GM19035 (cell line): ENCODE measurements at regions not wholly inside any gene's neighbourhood (a gene's known extent, or its start where the extent isn't known, plus 50 kb on each side); places are given as distances from the start of the nearest gene placed in this dataset.

Source experiments
- ATAC-seq: cut with Tn5 transposase; IDR thresholded peaks from one replicate; pipeline ENCODE4 v1.9.1; 2021; ENCODE audit not compliant: unreplicated experiment

DNA sequence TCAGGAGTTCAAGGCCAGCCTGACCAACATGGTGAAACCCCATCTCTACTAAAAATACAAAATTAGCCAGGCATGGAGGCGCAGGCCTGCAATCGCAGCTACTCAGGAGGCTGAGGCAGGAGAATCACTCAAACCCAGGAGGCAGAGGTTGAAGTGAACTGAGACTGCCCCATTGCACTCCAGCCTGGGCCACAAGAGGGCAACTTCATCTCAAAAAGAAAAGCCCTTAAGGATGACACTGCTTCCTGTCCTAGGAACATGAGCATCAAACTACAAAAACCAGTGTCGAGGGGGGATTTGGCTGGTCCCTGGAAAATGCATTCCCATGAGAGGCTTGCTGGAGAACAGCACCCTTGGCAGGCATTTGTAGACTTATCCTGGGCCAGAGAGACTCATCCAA is 449.5 kb upstream of the PSMD7 start:
- ATAC-seq: no peak

DNA sequence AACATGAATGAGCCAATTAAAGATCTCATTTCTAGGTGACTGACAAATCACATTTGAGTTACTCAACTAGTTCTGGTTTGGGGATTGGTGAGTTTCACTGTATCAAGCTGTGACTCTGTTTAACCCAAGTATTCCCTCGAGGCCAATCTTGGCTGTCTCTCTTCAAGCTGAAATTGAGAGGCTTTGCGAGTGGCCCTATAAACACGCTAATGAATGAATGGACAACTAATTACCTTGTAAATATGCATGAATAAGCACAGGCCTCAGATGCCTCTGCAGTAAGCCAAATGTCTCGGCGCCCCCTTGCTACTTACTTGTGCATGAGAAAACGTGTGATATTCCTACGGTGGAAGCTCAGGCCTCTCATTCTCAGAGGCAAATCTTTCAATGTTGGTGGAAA is 450.3 kb upstream of the PSMD7 start:
- no peak for ATAC-seq

DNA sequence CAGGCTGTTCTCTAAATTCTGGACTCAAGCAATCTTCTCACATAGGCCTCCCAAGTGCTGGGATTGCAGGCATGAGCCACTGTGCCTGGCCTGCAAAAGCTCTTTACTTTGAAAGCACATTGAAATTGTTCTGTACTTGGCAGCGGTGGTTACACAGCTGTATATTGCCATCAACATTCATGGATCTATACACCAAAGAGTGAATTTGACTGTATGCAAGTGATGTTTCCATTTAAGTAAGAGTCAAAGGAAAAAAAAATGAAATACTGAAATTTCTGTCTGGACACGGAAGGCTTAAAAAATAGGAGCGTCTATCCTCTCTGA is 450.6 kb upstream of the PSMD7 start:
- no peak for ATAC-seq

DNA sequence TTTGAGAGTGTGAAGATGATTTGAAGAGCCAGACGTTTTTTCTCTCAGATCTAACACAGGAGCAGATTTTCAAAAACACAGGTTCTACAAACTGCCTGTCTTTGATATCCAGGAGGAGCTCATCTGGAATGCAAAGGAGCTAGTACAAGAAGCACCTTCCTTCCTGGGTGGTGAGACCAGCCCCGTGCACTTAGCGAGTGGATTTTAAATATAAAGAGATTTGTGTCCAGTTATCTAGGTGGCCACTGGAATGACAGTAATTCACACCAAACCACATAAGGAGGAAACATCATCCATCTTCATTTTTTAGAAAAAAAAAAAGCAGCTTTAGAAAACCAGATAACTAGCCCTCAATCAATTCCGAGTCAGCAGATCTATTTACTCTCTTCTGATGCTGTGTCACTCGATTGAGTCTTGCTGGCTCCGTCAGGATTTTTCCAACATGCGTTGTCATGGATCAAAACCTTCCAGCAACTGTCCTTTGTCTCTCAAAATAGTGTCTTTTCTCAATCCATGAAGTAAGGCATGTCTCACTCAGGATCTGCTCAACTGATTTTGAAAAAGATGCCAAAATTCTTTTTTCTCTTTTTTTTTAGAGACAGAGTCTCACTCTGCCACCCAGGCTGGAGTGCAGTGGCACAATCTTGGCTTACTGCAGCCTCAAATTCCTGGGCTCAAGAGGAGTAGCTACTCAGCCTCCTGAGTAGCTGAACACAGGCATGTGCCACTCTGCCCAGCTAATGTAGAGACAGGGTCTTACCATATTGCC is 451.2 kb upstream of the PSMD7 start:
- ATAC-seq: no peak

DNA sequence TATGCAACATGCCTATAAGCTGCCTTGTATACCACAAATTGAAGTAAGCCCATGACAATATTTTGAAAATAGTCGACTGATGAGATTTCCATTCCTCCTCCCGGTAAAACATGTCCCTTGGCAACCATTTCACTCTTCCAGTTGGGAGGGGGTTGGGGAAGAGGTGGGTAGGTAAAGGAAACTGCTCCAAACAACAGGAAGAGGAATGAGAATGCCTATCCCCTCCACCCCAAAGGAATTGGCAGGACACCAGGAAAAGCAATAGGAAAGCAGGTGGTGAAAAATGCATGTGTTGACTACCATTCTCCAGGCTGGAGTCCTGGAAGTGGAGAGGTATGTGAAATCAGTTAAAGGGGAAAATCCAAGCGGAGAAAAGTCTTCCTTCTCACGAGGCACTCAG is 455.9 kb upstream of the PSMD7 start:
- no peak for ATAC-seq

DNA sequence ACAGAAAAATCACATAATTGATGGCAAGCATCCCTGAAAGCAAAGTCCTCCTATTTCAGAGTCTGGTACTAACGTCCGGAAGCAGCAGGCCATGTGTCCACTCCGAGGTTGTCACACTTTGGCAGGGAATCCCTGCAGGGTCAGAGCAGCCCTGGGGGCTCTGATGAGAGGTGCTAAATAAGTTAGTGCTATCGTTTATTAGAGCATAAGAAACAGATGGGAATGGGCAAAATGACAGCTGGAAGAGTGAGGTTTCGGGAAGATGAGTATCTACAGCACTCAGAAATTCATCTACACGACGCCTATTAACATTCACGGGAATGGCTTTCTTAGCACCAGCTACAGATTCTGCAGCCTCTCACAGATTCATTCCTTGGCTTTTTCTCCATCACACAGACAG is 465.4 kb upstream of the PSMD7 start:
- ATAC-seq: no peak

DNA sequence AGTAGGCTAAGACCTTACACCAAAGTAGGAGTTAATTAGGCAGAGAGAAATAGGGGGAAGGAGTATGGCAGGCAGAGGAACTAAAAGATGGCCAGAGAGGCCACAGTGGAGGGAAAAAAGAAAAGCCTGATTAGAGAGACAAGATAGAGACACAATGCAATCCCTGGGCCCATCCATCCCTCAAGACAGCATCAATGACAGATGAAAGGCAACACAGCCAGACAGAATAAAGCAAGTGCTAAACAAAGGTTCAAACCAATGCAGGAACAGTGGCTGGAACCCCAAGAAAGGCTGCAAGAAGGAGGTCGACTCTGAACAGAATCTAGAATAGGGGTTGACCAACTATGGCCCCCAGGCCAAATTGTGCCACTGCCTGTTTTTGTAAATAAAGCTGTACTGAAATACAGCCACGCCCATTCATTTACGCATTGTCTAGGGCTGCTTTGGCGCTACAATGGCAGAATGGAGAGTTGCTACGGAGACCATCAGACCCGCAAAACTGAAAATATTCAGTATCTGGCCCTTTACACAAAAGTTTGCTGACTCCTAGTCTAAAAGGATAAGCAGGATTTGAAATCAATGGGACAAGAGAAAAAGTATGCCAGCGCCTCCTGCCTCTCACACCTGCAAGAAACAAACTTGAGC is 473.3 kb upstream of the PSMD7 start:
- no peak for ATAC-seq

DNA sequence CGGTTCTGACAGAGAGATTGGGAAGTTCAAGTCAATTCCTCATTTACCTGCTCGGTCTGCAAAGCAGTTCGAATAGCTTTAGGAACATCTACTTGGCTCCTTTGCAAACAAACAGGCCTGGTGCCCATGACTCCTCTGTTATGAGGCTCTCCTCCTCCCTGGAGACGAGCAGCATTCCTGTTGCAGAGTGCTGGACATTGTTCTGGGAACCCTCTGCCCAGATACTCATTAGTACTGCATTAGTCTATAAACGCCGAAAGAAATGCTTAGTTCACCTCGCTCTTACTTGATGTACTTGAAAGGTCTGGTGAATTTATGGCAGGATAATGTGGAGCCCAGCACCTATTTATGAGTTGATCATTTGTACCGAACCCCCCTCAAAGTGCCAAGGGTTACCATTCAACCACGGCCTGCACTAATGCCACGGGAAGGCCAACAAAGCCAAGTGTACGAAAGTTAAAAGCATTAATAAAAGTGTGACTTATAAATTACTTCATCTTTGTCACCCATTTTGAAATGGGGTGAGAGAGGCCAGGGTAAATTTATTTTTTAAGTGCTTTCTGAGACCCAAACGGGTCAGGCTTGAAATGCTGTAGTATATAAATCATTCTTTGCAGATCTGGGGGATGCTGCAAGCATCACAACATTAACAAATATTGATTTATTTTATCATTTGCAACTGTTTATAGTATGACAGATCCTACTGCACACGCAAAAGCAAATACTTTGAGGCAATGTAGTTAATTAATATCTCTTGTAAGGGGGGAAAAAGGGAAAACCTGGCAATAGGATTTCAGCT is 478.9 kb upstream of the PSMD7 start:
- no peak for ATAC-seq

DNA sequence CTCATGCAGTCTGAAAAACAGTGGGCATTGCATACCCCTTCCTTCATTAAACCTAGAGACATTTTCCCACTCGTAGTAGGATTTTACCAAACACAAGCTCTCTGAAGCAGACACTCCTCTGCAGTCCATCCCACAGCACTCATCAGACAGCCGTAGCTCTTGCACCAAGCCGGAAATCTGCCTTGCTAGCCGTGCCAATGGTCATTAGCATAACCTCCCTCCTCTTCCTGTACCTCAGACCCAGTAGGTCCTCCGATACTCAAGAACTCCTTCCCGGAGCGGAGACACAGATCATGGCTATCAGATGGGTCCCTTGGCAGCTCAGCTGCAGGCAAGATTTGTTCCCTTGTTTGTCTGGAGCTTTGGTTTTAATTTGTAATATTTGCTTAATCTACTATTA is 483.1 kb upstream of the PSMD7 start:
- no peak for ATAC-seq

DNA sequence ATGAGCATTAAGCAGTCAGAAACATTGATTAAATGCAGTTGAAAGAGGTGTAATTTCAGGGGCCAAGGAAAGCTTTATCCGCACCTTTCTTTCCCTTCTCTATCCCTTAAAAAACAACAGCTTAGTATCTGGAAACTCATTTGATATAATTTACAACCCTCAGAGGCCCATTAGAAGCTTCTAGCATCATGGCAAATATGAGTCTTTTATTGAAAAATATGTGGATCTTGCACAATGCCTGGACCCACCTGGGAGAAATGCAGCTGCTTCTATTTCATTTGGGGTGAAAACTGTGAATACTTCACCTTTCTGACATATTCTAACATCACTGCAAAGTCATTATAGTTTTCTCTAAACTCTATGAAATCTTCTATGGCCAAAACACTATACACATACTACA is 492.2 kb upstream of the PSMD7 start:
- no peak for ATAC-seq

DNA sequence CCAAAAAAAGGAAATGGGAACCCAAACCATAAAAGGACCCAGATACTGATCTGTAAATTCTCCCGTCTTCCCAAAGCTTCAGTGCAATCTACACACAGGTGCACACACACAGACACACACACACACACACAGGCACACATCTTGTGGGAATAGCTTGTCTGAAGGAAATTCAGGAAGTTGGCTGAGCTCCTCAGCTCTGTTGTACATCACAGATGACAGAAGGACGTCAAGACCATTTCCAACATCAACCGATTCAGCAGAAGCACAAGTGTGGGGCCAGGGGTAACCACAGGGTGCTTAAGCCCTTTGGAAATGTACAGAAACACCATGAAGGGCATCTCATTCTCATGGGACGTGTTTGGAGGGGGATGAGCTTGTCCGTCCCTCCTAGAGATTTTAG is 498.1 kb upstream of the PSMD7 start:
- ATAC-seq: no peak

DNA sequence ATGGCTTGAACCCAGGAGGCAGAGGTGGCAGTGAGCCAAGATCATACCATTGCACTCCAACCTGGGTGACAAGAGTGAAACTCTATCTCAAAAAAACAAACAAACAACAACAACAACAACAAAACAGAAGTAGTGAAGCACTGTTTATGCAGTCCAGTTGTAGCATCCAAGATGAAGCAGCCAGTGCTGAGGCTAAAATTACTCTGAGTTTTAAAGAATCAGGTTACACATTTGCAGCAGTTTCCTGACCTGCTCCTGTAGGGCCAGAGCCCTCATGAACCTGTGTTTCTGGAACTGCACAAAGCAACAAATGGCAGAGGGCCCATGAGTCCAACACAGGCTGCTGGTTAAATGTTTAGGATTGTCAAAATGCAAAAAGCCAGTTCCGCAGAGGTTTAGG is 499.5 kb upstream of the PSMD7 start:
- no peak for ATAC-seq

DNA sequence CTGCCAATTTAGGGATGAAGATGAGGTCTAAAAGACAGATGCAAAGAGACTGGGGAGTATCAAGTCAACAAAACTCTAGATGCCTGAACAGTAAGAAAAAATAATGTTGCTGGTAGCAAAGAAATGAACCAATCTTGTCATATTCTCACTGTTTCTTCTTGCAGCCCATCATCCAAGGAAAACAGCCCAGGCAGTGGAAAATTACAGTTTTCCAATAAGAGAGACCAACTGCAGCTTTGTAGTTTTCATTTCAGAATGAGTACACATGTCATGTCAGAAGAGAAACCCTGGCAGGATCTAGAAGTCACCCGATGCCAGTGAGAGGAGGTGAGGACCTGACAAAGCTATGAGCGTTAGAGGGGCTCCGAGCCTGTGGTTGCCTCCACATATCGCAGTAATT is 500.4 kb upstream of the PSMD7 start:
- no peak for ATAC-seq

DNA sequence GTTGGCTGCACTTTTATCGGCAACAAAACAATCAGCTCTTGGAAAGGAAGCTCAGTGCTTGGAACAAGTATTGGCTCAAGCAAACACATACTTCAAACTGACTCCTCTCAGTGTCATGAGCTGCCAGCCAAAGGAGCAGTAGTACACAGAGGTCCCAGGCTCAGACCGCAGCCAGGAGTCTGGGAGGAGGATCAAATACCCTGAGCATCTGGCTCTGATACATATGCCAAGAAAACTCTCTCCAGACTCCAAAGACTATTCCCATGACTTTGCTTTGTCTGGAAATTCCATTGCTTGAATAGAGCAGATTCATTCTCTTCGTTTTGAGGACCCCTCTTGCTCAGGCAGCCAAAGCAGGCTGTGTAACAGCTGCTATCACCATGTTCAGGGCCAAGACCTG is 501.6 kb upstream of the PSMD7 start:
- no peak for ATAC-seq

DNA sequence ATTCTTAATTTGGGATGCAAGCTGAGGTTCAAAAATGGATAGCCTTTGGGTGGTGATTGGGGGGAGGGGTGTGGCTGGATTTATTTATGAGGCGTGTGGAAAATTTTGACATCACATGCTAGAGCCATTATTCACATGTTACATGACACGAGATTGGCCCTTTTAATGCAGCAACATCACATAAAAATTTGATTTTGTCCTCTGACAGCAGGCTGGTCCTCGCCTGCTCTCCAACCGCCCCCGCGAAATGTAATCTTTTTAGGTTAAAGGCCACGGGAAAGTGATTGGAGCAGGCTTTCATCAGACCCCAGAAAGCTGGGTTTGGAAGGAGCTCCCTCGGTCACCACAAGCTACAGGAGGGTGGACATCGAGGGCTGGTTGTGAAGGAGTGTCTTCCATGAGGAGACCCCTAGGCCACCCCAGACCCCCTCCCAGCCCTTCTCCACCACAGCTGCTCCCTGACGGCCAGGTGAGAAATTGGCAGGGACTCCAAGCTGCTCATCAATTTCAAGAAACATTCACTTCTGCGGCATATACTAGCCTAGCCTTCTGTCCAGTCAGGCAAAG is 502.7 kb upstream of the PSMD7 start:
- no peak for ATAC-seq

DNA sequence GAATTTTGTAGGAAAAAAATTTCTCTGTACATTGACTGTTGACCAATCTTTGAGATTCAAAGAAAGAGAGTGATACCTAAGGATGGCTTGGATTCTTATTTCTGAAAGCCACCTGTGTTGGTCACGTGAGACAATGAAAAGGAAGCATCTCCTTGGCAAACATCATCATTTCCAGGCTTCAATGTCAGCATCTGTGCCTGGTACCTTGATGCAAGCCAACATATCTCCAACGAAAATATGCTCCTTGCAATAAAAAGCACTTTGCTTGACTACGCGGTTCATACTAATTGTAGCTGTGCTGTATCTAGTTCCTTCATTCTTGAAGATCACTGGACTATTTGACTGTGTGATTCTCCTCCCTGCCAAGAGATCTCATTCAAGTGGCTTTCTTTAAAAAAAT is 503.4 kb upstream of the PSMD7 start:
- ATAC-seq: no peak

DNA sequence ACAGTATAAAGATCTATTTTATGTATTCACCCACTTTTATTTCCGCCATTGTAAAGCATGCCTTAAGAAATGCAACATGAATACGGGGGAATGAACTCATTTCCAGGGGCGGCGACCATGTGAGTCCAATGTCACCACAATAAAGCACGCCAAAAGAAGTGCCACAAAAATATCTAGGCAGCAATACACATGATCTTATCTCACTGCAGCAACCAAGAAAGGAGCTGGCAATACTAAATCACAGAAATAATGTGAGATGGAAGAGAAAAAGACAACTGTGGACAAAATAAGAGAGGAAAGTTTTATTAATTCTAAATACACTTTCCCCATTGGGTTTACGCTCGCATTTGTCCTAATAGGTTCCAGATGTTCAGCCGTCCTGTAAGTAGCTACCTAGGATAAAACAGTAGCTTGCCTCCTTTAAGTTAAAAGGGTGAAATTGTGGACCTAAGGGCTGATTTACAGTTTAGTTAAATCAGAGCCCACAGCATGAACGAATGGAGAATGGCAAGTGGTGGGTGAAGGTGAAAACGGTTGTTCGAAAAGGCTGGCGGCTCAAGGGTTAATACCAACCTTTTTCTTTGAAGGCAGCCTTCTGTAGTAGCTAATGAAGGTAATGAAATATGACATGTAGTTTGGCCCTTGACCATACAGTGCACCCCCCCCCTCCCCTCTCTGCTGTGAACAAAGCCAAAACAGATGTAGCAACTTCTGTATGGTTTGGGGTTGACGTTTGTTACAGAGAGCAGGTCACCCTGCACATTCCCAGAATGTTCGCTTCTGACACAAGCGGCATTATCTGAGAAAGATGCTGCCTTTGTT is 504.2 kb upstream of the PSMD7 start:
- ATAC-seq: no peak

DNA sequence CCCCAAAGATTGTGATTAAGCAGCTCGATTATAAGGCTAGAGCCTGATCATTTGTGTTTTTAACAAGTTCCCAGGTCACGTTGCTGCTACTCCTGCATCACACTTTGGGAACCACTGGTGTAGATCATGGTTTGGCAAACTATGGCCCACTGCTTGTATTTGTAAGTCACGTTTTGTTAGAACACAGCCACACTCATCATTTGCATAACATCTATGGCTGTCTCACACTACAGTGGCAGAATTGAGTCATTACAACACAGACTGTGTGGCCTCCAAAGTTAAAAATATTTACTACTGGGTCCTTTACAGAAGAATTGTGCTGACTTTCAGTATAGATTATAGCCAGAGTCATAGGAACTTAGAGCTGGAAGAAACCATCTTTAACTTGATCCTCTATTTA is 515.3 kb upstream of the PSMD7 start:
- no peak for ATAC-seq

DNA sequence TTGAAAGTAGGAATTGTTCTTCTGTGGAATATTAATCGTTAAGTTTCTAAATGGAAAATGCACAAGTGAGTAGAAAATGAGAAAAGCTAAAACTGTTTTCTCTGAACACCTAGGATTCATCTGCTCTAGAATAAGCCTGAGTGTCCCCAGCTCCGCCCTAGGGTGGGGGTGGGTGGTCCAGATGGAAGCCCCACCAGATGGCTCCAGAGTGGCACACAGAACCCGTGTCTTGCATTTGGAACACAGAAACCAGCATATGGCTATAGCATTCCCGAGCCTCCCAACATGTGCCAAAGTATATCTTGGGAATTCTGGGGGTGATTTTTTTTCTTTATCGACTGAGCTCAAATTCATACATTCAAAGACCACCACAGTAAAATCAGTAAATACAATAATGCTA is 517.7 kb upstream of the PSMD7 start:
- ATAC-seq: no peak

DNA sequence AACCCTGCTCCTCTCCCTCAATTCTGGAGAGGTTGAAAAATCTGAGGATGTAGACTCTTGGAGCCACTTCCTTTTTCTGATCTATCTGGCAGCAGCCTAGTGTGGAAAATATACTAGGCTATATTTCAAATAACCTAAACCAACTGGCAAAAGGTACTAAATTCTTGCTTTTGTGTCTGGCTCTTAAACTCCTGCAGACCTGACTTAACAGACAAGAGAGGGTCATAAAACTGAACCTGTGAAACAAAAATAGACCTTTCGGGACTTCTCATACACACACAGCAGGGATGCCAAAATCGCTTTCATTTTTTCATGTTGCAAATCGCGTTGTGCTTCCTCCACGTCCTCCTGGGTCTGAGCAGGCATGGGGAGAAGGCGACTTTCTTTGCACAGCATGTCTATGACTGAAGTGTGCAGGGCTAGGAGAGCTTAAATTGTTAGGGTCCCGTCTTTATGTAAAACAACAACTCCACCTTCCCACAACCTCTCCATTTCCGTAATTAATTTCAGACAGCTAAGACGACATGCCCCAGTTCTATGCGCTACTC is 520.7 kb upstream of the PSMD7 start:
- ATAC-seq: no peak
